HG03196 (cell line): ENCODE measurements at regions not wholly inside any gene's neighbourhood (a gene's known extent, or its start where the extent isn't known, plus 50 kb on each side); places are given as distances from the start of the nearest gene placed in this dataset.

Experiments
- ATAC-seq: cut with Tn5 transposase; IDR thresholded peaks from one replicate; pipeline ENCODE4 v1.9.1; 2021; ENCODE audit not compliant: unreplicated experiment

GRCh38 chr10:78794736-78795455 lies 273.9 kb upstream of the ZMIZ1 start:
- ATAC-seq, result no peak

- ATAC-seq, result no peak
These were observed 269.6 kb upstream of the ZMIZ1 start for GRCh38 chr10:78798976-78799730.

GRCh38 chr10:78800006-78800405 lies 268.8 kb upstream of the ZMIZ1 start:
- ATAC-seq, result no peak

GRCh38 chr10:78800535-78801320 lies 268.0 kb upstream of the ZMIZ1 start:
- ATAC-seq, result no peak

GRCh38 chr10:78802431-78802830 lies 266.3 kb upstream of the ZMIZ1 start:
- ATAC-seq, result no peak

GRCh38 chr10:78802866-78803265 lies 265.9 kb upstream of the ZMIZ1 start:
- no peak for ATAC-seq

GRCh38 chr10:78803710-78804109 lies 265.1 kb upstream of the ZMIZ1 start:
- no peak for ATAC-seq

- no peak for ATAC-seq
These were observed 264.2 kb upstream of the ZMIZ1 start for GRCh38 chr10:78804411-78805032.

GRCh38 chr10:78805176-78805575 lies 263.6 kb upstream of the ZMIZ1 start:
- ATAC-seq, result no peak

- ATAC-seq, result no peak
These were observed 262.0 kb upstream of the ZMIZ1 start for GRCh38 chr10:78806681-78807221.

- no peak for ATAC-seq
These were observed 261.1 kb upstream of the ZMIZ1 start for GRCh38 chr10:78807504-78808203.

GRCh38 chr10:78808286-78808685 lies 260.5 kb upstream of the ZMIZ1 start:
- no peak for ATAC-seq

- no peak for ATAC-seq
These were observed 259.9 kb upstream of the ZMIZ1 start for GRCh38 chr10:78808736-78809367.

GRCh38 chr10:78811174-78811573 lies 257.6 kb upstream of the ZMIZ1 start:
- no peak for ATAC-seq

- no peak for ATAC-seq
These were observed 256.0 kb upstream of the ZMIZ1 start for GRCh38 chr10:78812571-78813318.

GRCh38 chr10:78813526-78813925 lies 255.2 kb upstream of the ZMIZ1 start:
- no peak for ATAC-seq

- ATAC-seq, result no peak
These were observed 254.8 kb upstream of the ZMIZ1 start for GRCh38 chr10:78813998-78814399.

GRCh38 chr10:78814407-78814806 lies 254.4 kb upstream of the ZMIZ1 start:
- ATAC-seq, result no peak

GRCh38 chr10:78815702-78816334 lies 252.9 kb upstream of the ZMIZ1 start:
- ATAC-seq, result no peak
